ENCODE measurements at regions not wholly inside any gene's neighbourhood (a gene's known extent, or its start where the extent isn't known, plus 50 kb on each side); places are given as distances from the start of the nearest gene placed in this dataset.

DNA sequence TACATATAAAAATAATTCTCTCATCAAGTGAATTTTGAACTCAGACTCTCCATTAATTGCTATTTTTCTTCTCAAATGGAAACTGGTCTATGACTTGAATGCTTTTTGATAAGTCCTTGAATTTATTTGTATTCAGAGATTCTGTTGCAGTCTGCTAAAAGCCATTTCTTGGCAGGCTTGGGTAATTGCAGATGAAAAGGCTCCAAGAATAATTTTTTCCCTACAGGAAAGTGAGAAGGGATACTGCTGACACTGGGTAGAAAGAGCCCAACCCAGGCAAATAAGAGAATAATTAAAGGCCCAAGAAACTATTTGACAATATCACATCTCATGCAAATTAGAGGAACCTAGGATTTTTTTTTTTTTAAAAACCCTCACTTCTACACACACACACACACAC is 246.5 kb upstream of the DDI1 start:
- H3K9me3 ChIP-seq (ENCODE audit: low read length), result peaks cover 6% of the 10 kb centered on the region
- no peak overlapping the region for H3K4me2 ChIP-seq (ENCODE audit: low read length)
- no peak overlapping the region for H3K9ac ChIP-seq (ENCODE audit: low read length)
- no peaks in the 10 kb centered on the region for H3K36me3 ChIP-seq (ENCODE audit: insufficient read depth, low read length)
- TF ChIP-seq MXI1 (conservative IDR thresholded peaks at IDR 0.05; ENCODE audit: poor library complexity, severe bottlenecking), result no peak
- TF ChIP-seq, protein P1, sequence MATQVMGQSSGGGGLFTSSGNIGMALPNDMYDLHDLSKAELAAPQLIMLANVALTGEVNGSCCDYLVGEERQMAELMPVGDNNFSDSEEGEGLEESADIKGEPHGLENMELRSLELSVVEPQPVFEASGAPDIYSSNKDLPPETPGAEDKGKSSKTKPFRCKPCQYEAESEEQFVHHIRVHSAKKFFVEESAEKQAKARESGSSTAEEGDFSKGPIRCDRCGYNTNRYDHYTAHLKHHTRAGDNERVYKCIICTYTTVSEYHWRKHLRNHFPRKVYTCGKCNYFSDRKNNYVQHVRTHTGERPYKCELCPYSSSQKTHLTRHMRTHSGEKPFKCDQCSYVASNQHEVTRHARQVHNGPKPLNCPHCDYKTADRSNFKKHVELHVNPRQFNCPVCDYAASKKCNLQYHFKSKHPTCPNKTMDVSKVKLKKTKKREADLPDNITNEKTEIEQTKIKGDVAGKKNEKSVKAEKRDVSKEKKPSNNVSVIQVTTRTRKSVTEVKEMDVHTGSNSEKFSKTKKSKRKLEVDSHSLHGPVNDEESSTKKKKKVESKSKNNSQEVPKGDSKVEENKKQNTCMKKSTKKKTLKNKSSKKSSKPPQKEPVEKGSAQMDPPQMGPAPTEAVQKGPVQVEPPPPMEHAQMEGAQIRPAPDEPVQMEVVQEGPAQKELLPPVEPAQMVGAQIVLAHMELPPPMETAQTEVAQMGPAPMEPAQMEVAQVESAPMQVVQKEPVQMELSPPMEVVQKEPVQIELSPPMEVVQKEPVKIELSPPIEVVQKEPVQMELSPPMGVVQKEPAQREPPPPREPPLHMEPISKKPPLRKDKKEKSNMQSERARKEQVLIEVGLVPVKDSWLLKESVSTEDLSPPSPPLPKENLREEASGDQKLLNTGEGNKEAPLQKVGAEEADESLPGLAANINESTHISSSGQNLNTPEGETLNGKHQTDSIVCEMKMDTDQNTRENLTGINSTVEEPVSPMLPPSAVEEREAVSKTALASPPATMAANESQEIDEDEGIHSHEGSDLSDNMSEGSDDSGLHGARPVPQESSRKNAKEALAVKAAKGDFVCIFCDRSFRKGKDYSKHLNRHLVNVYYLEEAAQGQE (IDR thresholded peaks at IDR 0.05; ENCODE audit: borderline replicate concordance), result no peak
- no peak for TF ChIP-seq EZH2 (IDR thresholded peaks at IDR 0.05; ENCODE audit: borderline replicate concordance, insufficient read depth, low read length, poor library complexity, severe bottlenecking)
- TF ChIP-seq EP300 (conservative IDR thresholded peaks at IDR 0.05; ENCODE audit: poor library complexity, severe bottlenecking), result no peak
- no peak for TF ChIP-seq TAF1 (IDR thresholded peaks at IDR 0.05; ENCODE audit: low read depth)
- no peak for TF ChIP-seq RAD21 (conservative IDR thresholded peaks at IDR 0.05)
- TF ChIP-seq, protein P2, sequence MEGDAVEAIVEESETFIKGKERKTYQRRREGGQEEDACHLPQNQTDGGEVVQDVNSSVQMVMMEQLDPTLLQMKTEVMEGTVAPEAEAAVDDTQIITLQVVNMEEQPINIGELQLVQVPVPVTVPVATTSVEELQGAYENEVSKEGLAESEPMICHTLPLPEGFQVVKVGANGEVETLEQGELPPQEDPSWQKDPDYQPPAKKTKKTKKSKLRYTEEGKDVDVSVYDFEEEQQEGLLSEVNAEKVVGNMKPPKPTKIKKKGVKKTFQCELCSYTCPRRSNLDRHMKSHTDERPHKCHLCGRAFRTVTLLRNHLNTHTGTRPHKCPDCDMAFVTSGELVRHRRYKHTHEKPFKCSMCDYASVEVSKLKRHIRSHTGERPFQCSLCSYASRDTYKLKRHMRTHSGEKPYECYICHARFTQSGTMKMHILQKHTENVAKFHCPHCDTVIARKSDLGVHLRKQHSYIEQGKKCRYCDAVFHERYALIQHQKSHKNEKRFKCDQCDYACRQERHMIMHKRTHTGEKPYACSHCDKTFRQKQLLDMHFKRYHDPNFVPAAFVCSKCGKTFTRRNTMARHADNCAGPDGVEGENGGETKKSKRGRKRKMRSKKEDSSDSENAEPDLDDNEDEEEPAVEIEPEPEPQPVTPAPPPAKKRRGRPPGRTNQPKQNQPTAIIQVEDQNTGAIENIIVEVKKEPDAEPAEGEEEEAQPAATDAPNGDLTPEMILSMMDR (IDR thresholded peaks at IDR 0.05; ENCODE audit: poor library complexity, severe bottlenecking), result no peak
- no peak for TF ChIP-seq POLR2AphosphoS5 (IDR thresholded peaks at IDR 0.05)
- TF ChIP-seq SMC3 (conservative IDR thresholded peaks at IDR 0.05; ENCODE audit: poor library complexity), result no peak
- H3K4me3 ChIP-seq (ENCODE audit: low read length), result no peak overlapping the region
- H3K27me3 ChIP-seq (ENCODE audit: insufficient read depth, low read depth, low read length), result no peaks in the 10 kb centered on the region
- H2AFZ ChIP-seq (ENCODE audit: low read depth, low read length), result no peak overlapping the region
- H3K27ac ChIP-seq (ENCODE audit: low read length), result no peak overlapping the region
- no peaks in the 10 kb centered on the region for H3K79me2 ChIP-seq (replicated peaks; ENCODE audit: insufficient read depth, low read length)
- H4K20me1 ChIP-seq (ENCODE audit: insufficient read depth), result no peaks in the 10 kb centered on the region
- no peaks in the 10 kb centered on the region for H3F3A ChIP-seq (ENCODE audit: insufficient read depth, low read length, poor library complexity, severe bottlenecking)
- no peaks in the 10 kb centered on the region for H3K9me2 ChIP-seq (ENCODE audit: insufficient read depth, low read length)

DNA sequence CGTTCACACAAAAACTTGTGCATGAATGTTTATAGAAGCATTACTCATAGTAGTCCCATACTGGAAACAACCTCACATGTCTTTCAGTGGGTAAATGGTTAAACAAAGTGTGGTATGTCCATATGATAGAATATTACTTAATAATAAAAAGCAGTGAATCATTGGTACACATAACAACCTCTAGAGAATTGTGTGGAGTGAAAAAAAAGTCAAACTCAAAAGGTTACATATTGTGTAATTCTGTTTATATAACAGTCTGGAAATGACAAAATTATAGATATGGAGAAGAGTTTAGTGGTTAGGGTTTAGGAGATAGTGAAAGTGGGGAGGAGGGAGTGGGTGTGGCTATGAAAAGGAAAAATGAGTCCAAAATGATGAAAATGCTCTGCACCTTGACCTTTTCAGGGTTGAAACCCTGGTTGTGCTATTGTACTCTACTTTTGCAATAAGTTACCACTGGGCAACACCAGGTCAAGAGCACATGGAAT is 243.4 kb upstream of the DDI1 start:
- H3K79me2 ChIP-seq (replicated peaks; ENCODE audit: insufficient read depth, low read length), result no peaks in the 10 kb centered on the region
- no peaks in the 10 kb centered on the region for H3K27me3 ChIP-seq (ENCODE audit: insufficient read depth, low read depth, low read length)
- H3K9me2 ChIP-seq (ENCODE audit: insufficient read depth, low read length), result no peaks in the 10 kb centered on the region
- no peak overlapping the region for H3K9ac ChIP-seq (ENCODE audit: low read length)
- no peak overlapping the region for H3K4me2 ChIP-seq (ENCODE audit: low read length)
- no peaks in the 10 kb centered on the region for H3F3A ChIP-seq (ENCODE audit: insufficient read depth, low read length, poor library complexity, severe bottlenecking)
- no peak overlapping the region for H2AFZ ChIP-seq (ENCODE audit: low read depth, low read length)
- no peaks in the 10 kb centered on the region for H4K20me1 ChIP-seq (ENCODE audit: insufficient read depth)
- no peak overlapping the region for H3K4me3 ChIP-seq (ENCODE audit: low read length)
- TF ChIP-seq EZH2 (IDR thresholded peaks at IDR 0.05; ENCODE audit: borderline replicate concordance, insufficient read depth, low read length, poor library complexity, severe bottlenecking) (no peak), TAF1 (IDR thresholded peaks at IDR 0.05; ENCODE audit: low read depth) (no peak), MXI1 (conservative IDR thresholded peaks at IDR 0.05; ENCODE audit: poor library complexity, severe bottlenecking) (no peak)
- TF ChIP-seq, protein P1 (IDR thresholded peaks at IDR 0.05; ENCODE audit: borderline replicate concordance), result no peak
- H3K36me3 ChIP-seq (ENCODE audit: insufficient read depth, low read length), result no peaks in the 10 kb centered on the region
- H3K27ac ChIP-seq (ENCODE audit: low read length), result no peak overlapping the region
- no peaks in the 10 kb centered on the region for H3K9me3 ChIP-seq (ENCODE audit: low read length)
